H1 (cell line): ENCODE measurements at regions not wholly inside any gene's neighbourhood (a gene's known extent, or its start where the extent isn't known, plus 50 kb on each side); places are given as distances from the start of the nearest gene placed in this dataset.

Source experiments
- CTCF ChIA-PET: fragments of 300-600 bp; sonication (Branson Sonifier 250); formaldehyde crosslinking; loops from one replicate; lab custom pipeline; 2021; ENCODE audit not compliant: partially characterized antibody; lab: Charles Lee
- POLR2A ChIA-PET: fragments of 300-600 bp; sonication (Branson Sonifier 250); formaldehyde crosslinking; loops from one replicate; lab custom pipeline; 2021; ENCODE audit warnings: inconsistent platforms; ENCODE audit not compliant: partially characterized antibody; lab: Charles Lee
- DNase-seq, 2 experiments: peaks; one replicate each; pipeline versions ENCODE4 v3.0.0 to v3.0.0-alpha.2; 2010 to 2022; ENCODE audit warnings: low spot score in 2 of 2, low read depth in 1 of 2, mixed read lengths in 1 of 2
- FAIRE-seq: peaks from 2 replicates; lab custom pipeline; 2011; peaks lifted over from hg19 to GRCh38; lab: Jason Lieb, UNC
- H2AFZ ChIP-seq: 2 replicates; pipeline ENCODE4 v1.8.1; 2012; ENCODE audit warnings: low read length, inconsistent platforms
- H2AK5ac ChIP-seq: 2 replicates; pipeline ENCODE4 v1.6.1; 2013; ENCODE audit warnings: low read depth, low read length
- H2BK120ac ChIP-seq: replicated peaks from 2 replicates; pipeline ENCODE3; 2013; ENCODE audit warnings: low read depth, low read length, inconsistent platforms
- H2BK12ac ChIP-seq: 2 replicates; pipeline ENCODE4 v1.6.1; 2013; ENCODE audit warnings: low read depth, low read length
- H2BK15ac ChIP-seq: 2 replicates; pipeline ENCODE4 v1.6.1; 2013; ENCODE audit warnings: low read length
- H2BK20ac ChIP-seq: 2 replicates; pipeline ENCODE4 v1.6.1; 2013; ENCODE audit warnings: low read length
- H2BK5ac ChIP-seq: 2 replicates; pipeline ENCODE4 v1.6.1; 2013; ENCODE audit warnings: low read depth, low read length
- H3K14ac ChIP-seq: 2 replicates; pipeline ENCODE4 v1.6.1; 2013; ENCODE audit warnings: inconsistent platforms; ENCODE audit not compliant: insufficient read length
- H3K18ac ChIP-seq: 2 replicates; pipeline ENCODE4 v1.6.1; 2013; ENCODE audit warnings: low read length; ENCODE audit errors: extremely low read depth
- H3K23ac ChIP-seq: 2 replicates; pipeline ENCODE4 v1.6.1; 2013; ENCODE audit warnings: inconsistent platforms; ENCODE audit not compliant: insufficient read length
- H3K23me2 ChIP-seq: 2 replicates; pipeline ENCODE4 v1.6.1; 2013; ENCODE audit warnings: low read depth, low read length
- H3K27ac ChIP-seq: 2 replicates; pipeline ENCODE4 v1.6.1; 2011; ENCODE audit warnings: low read depth, low read length, inconsistent platforms
- H3K27me3 ChIP-seq, 4 experiments: replicated peaks in 1 of 4; 1 replicate in 1 of 4; 2 replicates in 3 of 4; pipeline versions ENCODE4 v1.6.1 to v1.8.1; 2011 to 2013; ENCODE audit warnings: low read length in 3 of 4, mild to moderate bottlenecking in 3 of 4, inconsistent platforms in 2 of 4, mixed read lengths in 2 of 4, moderate library complexity in 1 of 4; ENCODE audit not compliant: control insufficient read depth in 3 of 4, insufficient read depth in 3 of 4; ENCODE audit errors: extremely low read depth in 1 of 4
- H3K36me3 ChIP-seq, 4 experiments: 2 replicates each; pipeline versions ENCODE4 v1.6.1 to v1.8.1; 2011 to 2013; ENCODE audit warnings: mild to moderate bottlenecking in 4 of 4, low read length in 3 of 4, moderate library complexity in 2 of 4, control low read depth in 1 of 4, inconsistent platforms in 1 of 4; ENCODE audit not compliant: insufficient read depth in 4 of 4, control insufficient read depth in 2 of 4
- H3K4ac ChIP-seq: replicated peaks from 2 replicates; pipeline ENCODE3; 2013; ENCODE audit warnings: low read length, low read depth, mixed read lengths, inconsistent platforms; ENCODE audit not compliant: insufficient read length
- H3K4me1 ChIP-seq, 4 experiments: replicated peaks in 1 of 4; 1 replicate in 1 of 4; 2 replicates in 3 of 4; pipeline versions ENCODE4 v1.6.1 to v1.8.1; 2011 to 2013; ENCODE audit warnings: low read length in 3 of 4, inconsistent platforms in 2 of 4, mixed read lengths in 1 of 4; ENCODE audit not compliant: insufficient read depth in 4 of 4, control insufficient read depth in 3 of 4
- H3K4me2 ChIP-seq, 2 experiments: 2 replicates each; pipeline versions ENCODE4 v1.6.1 to v1.8.1; 2011 to 2013; ENCODE audit warnings: low read depth in 2 of 2, low read length in 2 of 2, control low read depth in 1 of 2, inconsistent platforms in 1 of 2, mild to moderate bottlenecking in 1 of 2; ENCODE audit not compliant: insufficient read depth in 1 of 2
- H3K4me3 ChIP-seq, 4 experiments: fragments of 200-600, 300-600 bp in 1 of 4; sonication (generic), shearing (Covaris generic), sonication (Bioruptor Twin) in 1 of 4; 2 replicates each; pipeline versions ENCODE4 v1.5.1 to v1.8.1; 2011 to 2016; ENCODE audit warnings: low read length in 4 of 4, low read depth in 3 of 4, control low read depth in 2 of 4, inconsistent platforms in 2 of 4, mild to moderate bottlenecking in 2 of 4, mixed read lengths in 1 of 4, moderate library complexity in 1 of 4; ENCODE audit not compliant: insufficient read depth in 2 of 4; ENCODE audit errors: extremely low read depth in 1 of 4
- H3K56ac ChIP-seq: replicated peaks from 2 replicates; pipeline ENCODE3; 2013; ENCODE audit warnings: low read depth, mild to moderate bottlenecking, mixed read lengths, low read length, inconsistent platforms; ENCODE audit not compliant: insufficient read length
- H3K79me1 ChIP-seq: 2 replicates; pipeline ENCODE4 v1.6.1; 2013; ENCODE audit warnings: low read depth, low read length, control low read depth
- H3K79me2 ChIP-seq, 2 experiments: 2 replicates each; pipeline versions ENCODE4 v1.6.1 to v1.8.1; 2012 to 2013; ENCODE audit warnings: low read length in 2 of 2, mild to moderate bottlenecking in 2 of 2, inconsistent platforms in 1 of 2; ENCODE audit not compliant: insufficient read depth in 2 of 2, control insufficient read depth in 1 of 2
- H3K9ac ChIP-seq, 4 experiments: replicated peaks in 1 of 4; 1 replicate in 1 of 4; 2 replicates in 3 of 4; pipeline versions ENCODE4 v1.6.1 to v1.8.1; 2011 to 2013; ENCODE audit warnings: low read depth in 3 of 4, low read length in 3 of 4, control low read depth in 2 of 4, mild to moderate bottlenecking in 2 of 4, moderate library complexity in 2 of 4, inconsistent platforms in 1 of 4; ENCODE audit errors: extremely low read depth in 1 of 4
- H3K9me3 ChIP-seq, 2 experiments: 2 replicates each; pipeline versions ENCODE4 v1.6.1 to v1.8.1; 2012 to 2013; ENCODE audit warnings: mild to moderate bottlenecking in 2 of 2, moderate library complexity in 2 of 2, control low read depth in 1 of 2, inconsistent platforms in 1 of 2, low read depth in 1 of 2, low read length in 1 of 2, mixed read lengths in 1 of 2; ENCODE audit not compliant: insufficient read depth in 2 of 2
- H4K20me1 ChIP-seq, 2 experiments: replicated peaks in 1 of 2; 2 replicates each; pipeline versions ENCODE3 to v1.8.1; 2011 to 2013; ENCODE audit warnings: inconsistent platforms in 2 of 2, low read length in 2 of 2, mild to moderate bottlenecking in 1 of 2; ENCODE audit not compliant: insufficient read depth in 2 of 2, control insufficient read depth in 1 of 2
- H4K5ac ChIP-seq: 2 replicates; pipeline ENCODE4 v1.6.1; 2013; ENCODE audit warnings: low read length, low read depth, mixed read lengths, inconsistent platforms; ENCODE audit not compliant: insufficient read length
- H4K8ac ChIP-seq: 2 replicates; pipeline ENCODE4 v1.8.0; 2013; ENCODE audit warnings: mild to moderate bottlenecking, moderate library complexity, low read length, inconsistent platforms; ENCODE audit not compliant: insufficient read depth; ENCODE audit errors: extremely low read depth
- H4K91ac ChIP-seq: replicated peaks from 2 replicates; pipeline ENCODE3; 2013; ENCODE audit warnings: low read length, mixed read lengths, inconsistent platforms; ENCODE audit not compliant: insufficient read length
- CHD1 ChIP-seq: IDR thresholded peaks from 2 replicates; pipeline ENCODE4 v1.6.1; 2012; ENCODE audit warnings: low read depth, low read length, improper control_type of control experiment
- SP1 ChIP-seq: IDR thresholded peaks from 2 replicates; pipeline ENCODE4 v1.6.1; 2011; ENCODE audit warnings: low read depth, low read length
- TAF1 ChIP-seq: IDR thresholded peaks from 2 replicates; pipeline ENCODE4 v1.6.1; 2011; ENCODE audit warnings: mild to moderate bottlenecking, low read depth, low read length
- ZNF274 ChIP-seq: IDR thresholded peaks from 2 replicates; pipeline ENCODE4 v1.7.0; 2012; ENCODE audit warnings: low read length, borderline replicate concordance; ENCODE audit errors: extremely low read depth

DNA sequence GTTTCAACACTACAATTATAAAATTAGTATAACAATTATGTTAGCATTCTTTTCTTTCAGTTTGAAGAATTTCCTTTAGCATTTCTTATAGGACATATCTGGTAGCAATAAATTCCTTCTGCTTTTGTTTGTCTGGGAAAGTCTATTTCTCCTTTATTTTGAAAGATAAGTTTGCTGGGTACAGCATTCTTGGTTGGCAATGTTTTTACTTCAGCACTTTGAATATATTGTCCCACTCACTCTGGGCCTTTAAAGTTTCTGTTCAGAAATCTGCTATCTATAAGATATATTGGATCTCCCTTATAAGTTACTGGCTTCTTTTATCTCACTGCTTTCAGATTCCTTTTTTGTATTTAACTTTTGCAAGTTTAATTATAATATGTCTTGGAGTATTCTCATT, 222.1 kb downstream of the PARM1 start:
- FAIRE-seq (no peak), DNase-seq (no peak)
- Histone ChIP-seq H3K79me1 (no peaks in the 10 kb centered on the region), H3K27ac (no peak overlapping the region), H3K14ac (no peak overlapping the region), H4K20me1 (no peaks in the 10 kb centered on the region), H3K9ac (no peak overlapping the region), H3K23me2 (no peaks in the 10 kb centered on the region), H4K91ac (no peak overlapping the region), H3K9me3 (0 out of 4 replicates have a peak, but pooled peaks cover 0 to 3% of the 10 kb centered on the region in 2 experiments), H2BK5ac (no peak overlapping the region), H4K8ac (no peak overlapping the region), H3K4me2 (no peak overlapping the region), H3K27me3 (no peaks in the 10 kb centered on the region), H3K18ac (no peak overlapping the region), H2AK5ac (no peak overlapping the region), H3K4ac (no peak overlapping the region), H3K4me3 (no peak overlapping the region), H3K56ac (no peak overlapping the region), H4K5ac (no peak overlapping the region), H2BK15ac (no peak overlapping the region), H3K36me3 (no peaks in the 10 kb centered on the region), H2BK12ac (no peak overlapping the region), H3K23ac (no peak overlapping the region), H2BK20ac (no peak overlapping the region), H3K79me2 (no peaks in the 10 kb centered on the region), H3K4me1 (no peaks in the 10 kb centered on the region), H2AFZ (no peak overlapping the region), H2BK120ac (no peak overlapping the region)
- CTCF ChIA-PET, result no interaction called here
- no peak for TF ChIP-seq TAF1
- TF ChIP-seq ZNF274, result no peak
- TF ChIP-seq CHD1, result no peak
- no peak for TF ChIP-seq SP1
- POLR2A ChIA-PET, result no interaction called here
